ENCODE measurements at regions not wholly inside any gene's neighbourhood (a gene's known extent, or its start where the extent isn't known, plus 50 kb on each side); places are given as distances from the start of the nearest gene placed in this dataset.
A peak's percentile ranks its signal among the peaks of the same experiment; 100 is the strongest.

DNA sequence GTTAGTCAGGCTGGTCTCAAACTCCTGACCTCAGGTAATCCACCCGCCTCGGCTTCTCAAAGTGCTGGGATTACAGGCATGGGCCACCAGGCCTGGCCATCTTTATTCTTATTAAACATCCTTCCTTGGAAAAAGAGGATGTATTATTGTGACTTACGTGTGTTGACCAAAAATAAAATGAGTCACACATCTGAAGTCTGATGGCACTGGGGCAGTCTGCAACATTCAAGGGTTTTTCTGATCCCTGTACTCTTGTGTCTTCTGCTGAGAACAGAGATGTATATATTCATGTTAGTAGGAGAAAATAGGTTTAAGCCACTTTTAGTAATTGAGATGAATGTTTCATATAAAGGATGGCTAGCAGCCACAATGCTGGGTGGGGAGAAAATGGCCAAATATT is 129.9 kb upstream of the RIPOR2 start:
- ChIA-PET POLR2A (ENCODE audit: unreplicated experiment) (no interaction called here), CTCF (no interaction called here)
- ATAC-seq (ENCODE audit: low read depth) (no peak), DNase-seq (no peak)
- Histone ChIP-seq H2BK20ac (ENCODE audit: low read depth, low read length) (no peak overlapping the region), H4K5ac (ENCODE audit: low read depth, low read length) (no peak overlapping the region), H3K4me3 (ENCODE audit: insufficient read depth, low read depth, low read length) (no peak overlapping the region), H3K4me1 (ENCODE audit: control insufficient read depth, insufficient read depth, low read length) (peaks cover 14% of the 10 kb centered on the region), H3K23ac (ENCODE audit: low read depth, low read length) (no peak overlapping the region), H3K56ac (ENCODE audit: extremely low read depth, insufficient read depth, low read length) (no peak overlapping the region), H2AFZ (replicated peaks; ENCODE audit: low read length, poor library complexity) (no peak overlapping the region), H3K4me2 (ENCODE audit: low read depth, low read length) (no peak overlapping the region), H3K9me1 (ENCODE audit: insufficient read depth, low read length) (peaks cover 3% of the 10 kb centered on the region; the same call in 1 of the 2 replicates), H3K27me3 (ENCODE audit: control insufficient read depth, insufficient read depth, low read length) (no peaks in the 10 kb centered on the region), H2BK5ac (ENCODE audit: low read depth, low read length, poor library complexity, severe bottlenecking) (no peak overlapping the region), H3K18ac (ENCODE audit: low read depth, low read length) (peak overlapping the region; percentile 43; the same call in 1 of the 2 replicates), H4K91ac (ENCODE audit: insufficient read depth, low read depth, low read length) (no peak overlapping the region), H2BK120ac (ENCODE audit: low read depth, low read length) (no peak overlapping the region), H2AK9ac (replicated peaks; ENCODE audit: low read depth, low read length, poor library complexity) (no peak overlapping the region), H3K14ac (replicated peaks; ENCODE audit: low read depth, low read length) (no peak overlapping the region), H3K9ac (ENCODE audit: low read depth, low read length) (no peak overlapping the region), H3K27ac (ENCODE audit: insufficient read depth, low read length) (no peak overlapping the region), H2BK15ac (ENCODE audit: low read depth, low read length) (no peak overlapping the region), H4K20me1 (ENCODE audit: insufficient read depth, low read length) (no peaks in the 10 kb centered on the region), H3K9me3 (ENCODE audit: control insufficient read depth, insufficient read depth, low read length) (no peaks in the 10 kb centered on the region), H3K79me1 (ENCODE audit: low read depth in 1 of 2, low read length in 2 of 2) (no peaks in the 10 kb centered on the region), H2AK5ac (ENCODE audit: low read depth, low read length) (no peak overlapping the region), H3K4ac (ENCODE audit: low read depth, low read length) (no peak overlapping the region), H4K8ac (ENCODE audit: low read depth in 2 of 2, low read length in 2 of 2) (no peak overlapping the region), H3K36me3 (ENCODE audit: control insufficient read depth, insufficient read depth, low read length) (no peaks in the 10 kb centered on the region)
- TF ChIP-seq MXI1 (IDR thresholded peaks at IDR 0.05; ENCODE audit: borderline replicate concordance, low read depth, low read length) = no peak
- TF ChIP-seq, protein P1, sequence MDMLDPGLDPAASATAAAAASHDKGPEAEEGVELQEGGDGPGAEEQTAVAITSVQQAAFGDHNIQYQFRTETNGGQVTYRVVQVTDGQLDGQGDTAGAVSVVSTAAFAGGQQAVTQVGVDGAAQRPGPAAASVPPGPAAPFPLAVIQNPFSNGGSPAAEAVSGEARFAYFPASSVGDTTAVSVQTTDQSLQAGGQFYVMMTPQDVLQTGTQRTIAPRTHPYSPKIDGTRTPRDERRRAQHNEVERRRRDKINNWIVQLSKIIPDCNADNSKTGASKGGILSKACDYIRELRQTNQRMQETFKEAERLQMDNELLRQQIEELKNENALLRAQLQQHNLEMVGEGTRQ (IDR thresholded peaks at IDR 0.05; ENCODE audit: low read depth, low read length) = no peak
- TF ChIP-seq NFE2L2 (IDR thresholded peaks at IDR 0.05; ENCODE audit: low read depth, low read length) = no peak
- TF ChIP-seq RAD21 (IDR thresholded peaks at IDR 0.05; ENCODE audit: low read length) = no peak
- no peak for TF ChIP-seq MAFK (IDR thresholded peaks at IDR 0.05; ENCODE audit: low read depth, low read length)
- TF ChIP-seq POLR2A (IDR thresholded peaks at IDR 0.05; ENCODE audit: low read depth, low read length) = no peak
- TF ChIP-seq, protein P2, sequence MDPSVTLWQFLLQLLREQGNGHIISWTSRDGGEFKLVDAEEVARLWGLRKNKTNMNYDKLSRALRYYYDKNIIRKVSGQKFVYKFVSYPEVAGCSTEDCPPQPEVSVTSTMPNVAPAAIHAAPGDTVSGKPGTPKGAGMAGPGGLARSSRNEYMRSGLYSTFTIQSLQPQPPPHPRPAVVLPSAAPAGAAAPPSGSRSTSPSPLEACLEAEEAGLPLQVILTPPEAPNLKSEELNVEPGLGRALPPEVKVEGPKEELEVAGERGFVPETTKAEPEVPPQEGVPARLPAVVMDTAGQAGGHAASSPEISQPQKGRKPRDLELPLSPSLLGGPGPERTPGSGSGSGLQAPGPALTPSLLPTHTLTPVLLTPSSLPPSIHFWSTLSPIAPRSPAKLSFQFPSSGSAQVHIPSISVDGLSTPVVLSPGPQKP (IDR thresholded peaks at IDR 0.05; ENCODE audit: borderline replicate concordance, low read depth, low read length) = no peak
- TF ChIP-seq SMC3 (IDR thresholded peaks at IDR 0.05; ENCODE audit: low read depth, low read length) = no peak
- TF ChIP-seq MAZ (IDR thresholded peaks at IDR 0.05; ENCODE audit: borderline replicate concordance, low read depth, low read length) = no peak
- TF ChIP-seq CEBPB (IDR thresholded peaks at IDR 0.05; ENCODE audit: low read depth, low read length) = no peak
- TF ChIP-seq RFX5 (IDR thresholded peaks at IDR 0.05; ENCODE audit: low read depth, low read length) = no peak
- TF ChIP-seq, protein P3, sequence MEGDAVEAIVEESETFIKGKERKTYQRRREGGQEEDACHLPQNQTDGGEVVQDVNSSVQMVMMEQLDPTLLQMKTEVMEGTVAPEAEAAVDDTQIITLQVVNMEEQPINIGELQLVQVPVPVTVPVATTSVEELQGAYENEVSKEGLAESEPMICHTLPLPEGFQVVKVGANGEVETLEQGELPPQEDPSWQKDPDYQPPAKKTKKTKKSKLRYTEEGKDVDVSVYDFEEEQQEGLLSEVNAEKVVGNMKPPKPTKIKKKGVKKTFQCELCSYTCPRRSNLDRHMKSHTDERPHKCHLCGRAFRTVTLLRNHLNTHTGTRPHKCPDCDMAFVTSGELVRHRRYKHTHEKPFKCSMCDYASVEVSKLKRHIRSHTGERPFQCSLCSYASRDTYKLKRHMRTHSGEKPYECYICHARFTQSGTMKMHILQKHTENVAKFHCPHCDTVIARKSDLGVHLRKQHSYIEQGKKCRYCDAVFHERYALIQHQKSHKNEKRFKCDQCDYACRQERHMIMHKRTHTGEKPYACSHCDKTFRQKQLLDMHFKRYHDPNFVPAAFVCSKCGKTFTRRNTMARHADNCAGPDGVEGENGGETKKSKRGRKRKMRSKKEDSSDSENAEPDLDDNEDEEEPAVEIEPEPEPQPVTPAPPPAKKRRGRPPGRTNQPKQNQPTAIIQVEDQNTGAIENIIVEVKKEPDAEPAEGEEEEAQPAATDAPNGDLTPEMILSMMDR (conservative IDR thresholded peaks at IDR 0.05; ENCODE audit: low read depth, low read length) = no peak
- TF ChIP-seq RCOR1 (IDR thresholded peaks at IDR 0.05; ENCODE audit: insufficient replicate concordance, low read length) = no peak
- TF ChIP-seq FOS (IDR thresholded peaks at IDR 0.05; ENCODE audit: low read depth, low read length) = no peak
- TF ChIP-seq CHD1 (IDR thresholded peaks at IDR 0.05; ENCODE audit: low read depth, low read length) = no peak
- TF ChIP-seq BHLHE40 (IDR thresholded peaks at IDR 0.05; ENCODE audit: low read depth, low read length) = no peak
- intact Hi-C loops (cut with micrococcal nuclease) = no loop called here
- no TSS peak for BruUV-seq (replicated peaks)
- no CpG with 5 or more reads among the region's 3 CpGs for WGBS, 2 experiments (ENCODE audit: extremely low coverage in 2 of 2, insufficient read length in 1 of 2)
- in situ Hi-C loops (cut with MboI; ENCODE audit: low sequenced_read_pairs) = loop anchor here (10.0 kb wide), 1 partner anchor 481 kb away; no protein-coding TSS in a partner anchor
- dilution Hi-C loops (cut with HindIII; ENCODE audit: low sequenced_read_pairs, unreplicated experiment) = no loop called here

All from IMR-90 (cell line).